Esophagus squamous epithelium (tissue), 5 donors: ENCODE measurements at regions not wholly inside any gene's neighbourhood (a gene's known extent, or its start where the extent isn't known, plus 50 kb on each side); places are given as distances from the start of the nearest gene placed in this dataset.

Source experiments
- DNase-seq: peaks from one replicate; lab custom pipeline; 2025; lab: John Stamatoyannopoulos, UW
- H3K27ac ChIP-seq, 4 donors: fragments of 200-600 bp; sonication (generic); one replicate each; pipeline ENCODE4 v1.5.1; 2016 to 2019; ENCODE audit warnings: mild to moderate bottlenecking in 1 of 4
- H3K27me3 ChIP-seq, 4 donors: fragments of 200-600 bp; sonication (generic); 1 replicate in 3 of 4; 2 replicates in 1 of 4; pipeline versions ENCODE4 v1.5.1 to v1.6.0; 2017 to 2021; ENCODE audit warnings: antibody characterized with exemption in 1 of 4
- H3K36me3 ChIP-seq, 3 donors: fragments of 200-600 bp; sonication (generic); one replicate each; pipeline ENCODE4 v1.5.1; 2016 to 2019
- H3K4me1 ChIP-seq, 3 donors: fragments of 200-600 bp; sonication (generic); one replicate each; pipeline ENCODE4 v1.5.1; 2017 to 2019
- H3K4me3 ChIP-seq, 4 donors: fragments of 200-600 bp; sonication (generic); 1 replicate in 3 of 4; 2 replicates in 1 of 4; pipeline ENCODE4 v1.5.1; 2016 to 2019; ENCODE audit warnings: mild to moderate bottlenecking in 2 of 4, moderate library complexity in 1 of 4
- H3K9me3 ChIP-seq, 3 donors: fragments of 200-600 bp; sonication (generic); one replicate each; pipeline ENCODE4 v1.5.1; 2016 to 2019
- POLR2A ChIP-seq, 4 donors: fragments of 450-650 bp; IDR thresholded peaks; one replicate each; pipeline ENCODE4 v1.6.1; 2017; ENCODE audit warnings: antibody characterized with exemption in 4 of 4, mild to moderate bottlenecking in 4 of 4, moderate library complexity in 3 of 4
- WGBS, 2 donors: methylation state at CpG; one replicate each; pipeline ENCODE4 v1.1.5; 2018; 5-methylcytosine and 5-hydroxymethylcytosine counted together
- intact Hi-C: fragments of 100-400 bp; cut with DNase I; formaldehyde crosslinking; loops from one replicate; pipeline ENCODE4 v1.15.0; 2022
- TF ChIP-seq, protein P1 (sequence below), 6 experiments: fragments of 450-650 bp in 4 of 6; fragments of 200-600 bp in 2 of 6; sonication (generic) in 2 of 6; IDR thresholded peaks; one replicate each; pipeline ENCODE4 v1.5.1; 2016 to 2019; ENCODE audit warnings: antibody characterized with exemption in 6 of 6, mild to moderate bottlenecking in 4 of 6, moderate library complexity in 4 of 6
- donor health status: DM: yes; HTN: yes; CAD: no.

DNA sequence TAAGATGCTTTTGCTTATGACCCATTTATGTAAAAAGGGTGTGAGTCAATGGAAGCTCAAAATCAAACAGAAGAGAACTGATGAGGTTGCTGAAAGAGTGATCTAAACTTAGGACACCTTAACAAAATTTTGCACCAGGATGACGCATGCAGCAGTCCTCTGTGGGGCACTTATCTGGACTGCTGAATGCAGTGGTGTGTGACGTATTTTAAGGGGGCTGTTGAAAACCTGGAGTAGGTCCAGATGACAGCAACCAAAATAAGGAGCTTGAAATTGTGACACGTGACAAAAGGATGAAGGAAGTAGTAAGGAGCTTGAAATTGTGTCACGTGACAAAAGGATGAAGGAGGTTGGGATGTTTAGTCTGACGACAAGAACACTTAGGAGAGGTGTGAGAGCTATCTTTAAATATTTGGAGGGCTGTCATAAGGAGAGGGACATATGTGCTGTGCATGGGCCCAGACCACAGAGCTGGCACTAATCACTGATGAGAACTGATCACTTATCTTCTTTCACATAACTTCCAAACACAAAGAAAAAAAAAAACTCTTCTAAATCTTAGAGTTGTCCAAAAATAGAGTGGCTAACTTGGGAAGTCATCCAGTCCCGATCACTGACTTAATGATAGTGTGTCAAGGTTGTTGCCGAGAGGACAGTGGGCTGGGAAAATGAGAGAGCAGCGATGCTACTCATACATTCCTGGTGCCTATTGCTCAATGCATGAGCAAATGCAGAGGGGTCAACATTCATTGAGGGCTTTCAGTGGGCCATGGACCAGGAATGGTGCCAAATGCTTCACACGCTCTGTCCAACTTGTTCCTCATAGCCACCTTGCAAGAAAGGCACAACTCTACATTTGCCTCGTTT is 264.2 kb upstream of the ZFHX3 start:
- no peaks in the 10 kb centered on the region for H3K27me3 ChIP-seq
- no peak overlapping the region for H3K4me3 ChIP-seq
- H3K9me3 ChIP-seq: no peaks in the 10 kb centered on the region
- WGBS, 2 donors: 75% methylated on average over 9 to 10 of the region's 10 CpGs
- no peaks in the 10 kb centered on the region for H3K4me1 ChIP-seq
- H3K27ac ChIP-seq: no peak overlapping the region
- no peaks in the 10 kb centered on the region for H3K36me3 ChIP-seq
- no peak for DNase-seq
- TF ChIP-seq, protein P1, sequence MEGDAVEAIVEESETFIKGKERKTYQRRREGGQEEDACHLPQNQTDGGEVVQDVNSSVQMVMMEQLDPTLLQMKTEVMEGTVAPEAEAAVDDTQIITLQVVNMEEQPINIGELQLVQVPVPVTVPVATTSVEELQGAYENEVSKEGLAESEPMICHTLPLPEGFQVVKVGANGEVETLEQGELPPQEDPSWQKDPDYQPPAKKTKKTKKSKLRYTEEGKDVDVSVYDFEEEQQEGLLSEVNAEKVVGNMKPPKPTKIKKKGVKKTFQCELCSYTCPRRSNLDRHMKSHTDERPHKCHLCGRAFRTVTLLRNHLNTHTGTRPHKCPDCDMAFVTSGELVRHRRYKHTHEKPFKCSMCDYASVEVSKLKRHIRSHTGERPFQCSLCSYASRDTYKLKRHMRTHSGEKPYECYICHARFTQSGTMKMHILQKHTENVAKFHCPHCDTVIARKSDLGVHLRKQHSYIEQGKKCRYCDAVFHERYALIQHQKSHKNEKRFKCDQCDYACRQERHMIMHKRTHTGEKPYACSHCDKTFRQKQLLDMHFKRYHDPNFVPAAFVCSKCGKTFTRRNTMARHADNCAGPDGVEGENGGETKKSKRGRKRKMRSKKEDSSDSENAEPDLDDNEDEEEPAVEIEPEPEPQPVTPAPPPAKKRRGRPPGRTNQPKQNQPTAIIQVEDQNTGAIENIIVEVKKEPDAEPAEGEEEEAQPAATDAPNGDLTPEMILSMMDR (IDR thresholded peaks at IDR 0.05): no peak
- TF ChIP-seq POLR2A (IDR thresholded peaks at IDR 0.05): no peak
- intact Hi-C loops: no loop called here

DNA sequence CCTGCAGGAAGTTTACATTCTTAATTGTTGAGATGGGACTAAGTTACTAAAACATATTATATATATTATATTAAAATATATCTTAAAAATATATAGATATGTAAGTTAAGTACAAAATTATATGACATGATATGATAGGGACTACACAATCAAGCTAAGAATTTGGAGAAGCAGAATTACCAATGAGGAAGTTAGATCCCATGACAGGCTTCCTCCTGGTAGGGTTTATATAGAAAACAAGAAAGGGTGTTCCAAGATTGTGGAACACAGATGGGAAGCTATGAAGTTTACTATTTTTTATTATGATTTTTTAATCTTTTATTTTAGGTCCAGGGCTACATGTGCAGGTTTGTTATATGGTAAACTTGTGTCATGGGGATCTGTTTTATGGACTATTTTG is 260.8 kb upstream of the ZFHX3 start:
- DNase-seq: no peak
- no peak overlapping the region for H3K27ac ChIP-seq
- TF ChIP-seq, protein P1 (IDR thresholded peaks at IDR 0.05): no peak
- TF ChIP-seq POLR2A (IDR thresholded peaks at IDR 0.05): no peak
- no peak overlapping the region for H3K4me3 ChIP-seq
- no peaks in the 10 kb centered on the region for H3K36me3 ChIP-seq
- H3K4me1 ChIP-seq: no peaks in the 10 kb centered on the region
- peaks cover 0 to 5% (median 0%) of the 10 kb centered on the region in 4 donors for H3K27me3 ChIP-seq
- H3K9me3 ChIP-seq: no peaks in the 10 kb centered on the region
- intact Hi-C loops: no loop called here

DNA sequence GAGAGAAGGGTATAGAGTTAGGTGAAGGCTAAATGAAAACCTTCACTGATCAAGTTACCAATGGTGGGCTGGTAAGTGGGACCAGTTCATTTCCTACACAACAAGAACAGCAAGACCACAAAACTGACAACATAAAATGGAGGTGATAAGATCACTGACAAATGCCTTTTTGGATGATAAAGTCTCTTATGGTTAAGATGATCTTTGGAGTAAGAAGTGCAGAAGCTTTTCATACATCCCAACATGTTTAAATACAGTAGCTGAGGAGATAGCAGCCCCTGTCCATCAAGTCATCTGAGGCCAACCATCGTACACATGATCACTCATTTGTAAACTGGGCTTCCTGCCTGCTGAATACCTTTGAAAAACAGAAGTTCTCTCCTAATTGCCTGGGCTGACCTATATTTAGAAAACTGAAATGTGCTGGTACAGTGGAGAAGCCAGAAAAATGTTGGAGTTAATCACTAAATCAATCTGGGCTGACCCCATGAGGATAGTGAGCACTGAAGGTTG is 259.0 kb upstream of the ZFHX3 start:
- Histone ChIP-seq H3K9me3 (no peaks in the 10 kb centered on the region), H3K4me3 (no peak overlapping the region), H3K27ac (no peak overlapping the region), H3K36me3 (no peaks in the 10 kb centered on the region), H3K27me3 (peaks cover 0 to 5% (median 0%) of the 10 kb centered on the region in 4 donors), H3K4me1 (no peaks in the 10 kb centered on the region)
- TF ChIP-seq POLR2A (IDR thresholded peaks at IDR 0.05): no peak
- TF ChIP-seq, protein P1 (IDR thresholded peaks at IDR 0.05): no peak
- intact Hi-C loops: no loop called here
- WGBS, 2 donors: 13 to 42% methylated on average over 1 of the region's 1 CpG
- DNase-seq: no peak

DNA sequence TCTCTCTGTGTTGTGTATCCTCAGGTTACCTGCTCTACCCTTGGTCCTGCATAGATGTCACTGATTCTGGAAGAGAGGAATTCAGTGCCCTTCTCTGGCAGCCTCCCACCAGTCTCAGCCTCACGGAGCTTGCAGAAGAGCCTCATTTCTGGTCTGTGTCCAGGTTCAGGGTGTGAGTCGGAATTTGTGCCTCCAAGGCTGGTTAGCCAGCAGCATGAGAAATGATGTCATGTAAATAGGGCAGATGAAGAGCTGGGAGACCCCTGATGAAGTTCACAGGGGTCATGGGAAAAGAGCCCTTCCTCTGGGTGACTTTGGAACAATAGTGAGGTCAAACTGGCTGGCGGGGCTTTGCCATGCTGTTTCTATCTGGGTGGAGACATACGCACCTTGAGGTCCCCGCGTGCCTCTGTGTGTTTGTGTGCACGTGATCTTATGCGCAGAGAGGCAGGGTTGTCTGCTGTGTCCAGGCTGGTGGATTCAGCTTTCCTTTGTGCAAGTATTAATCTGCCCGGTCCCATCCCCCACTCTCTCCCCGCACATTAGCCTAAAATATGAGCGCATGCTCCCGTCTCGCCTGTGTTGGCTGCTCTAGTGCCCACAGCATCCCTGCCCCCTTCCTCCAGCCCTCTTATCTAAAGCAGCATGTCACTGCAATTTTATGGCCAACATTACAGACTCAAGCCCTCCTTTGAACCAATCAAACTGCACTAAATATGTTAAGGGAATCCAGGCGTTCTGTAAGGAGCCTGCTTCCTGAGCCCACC is 256.3 kb upstream of the ZFHX3 start:
- no peak for TF ChIP-seq POLR2A (IDR thresholded peaks at IDR 0.05)
- TF ChIP-seq, protein P1 (IDR thresholded peaks at IDR 0.05): no peak
- no peak overlapping the region for H3K27ac ChIP-seq
- peaks cover 0 to 5% (median 0%) of the 10 kb centered on the region in 4 donors for H3K27me3 ChIP-seq
- H3K9me3 ChIP-seq: no peaks in the 10 kb centered on the region
- no peak overlapping the region for H3K4me3 ChIP-seq
- intact Hi-C loops: no loop called here
- DNase-seq: no peak
- WGBS, 2 donors: 49 to 51% methylated on average over 12 to 13 of the region's 14 CpGs
- H3K4me1 ChIP-seq: no peaks in the 10 kb centered on the region
- H3K36me3 ChIP-seq: no peaks in the 10 kb centered on the region

DNA sequence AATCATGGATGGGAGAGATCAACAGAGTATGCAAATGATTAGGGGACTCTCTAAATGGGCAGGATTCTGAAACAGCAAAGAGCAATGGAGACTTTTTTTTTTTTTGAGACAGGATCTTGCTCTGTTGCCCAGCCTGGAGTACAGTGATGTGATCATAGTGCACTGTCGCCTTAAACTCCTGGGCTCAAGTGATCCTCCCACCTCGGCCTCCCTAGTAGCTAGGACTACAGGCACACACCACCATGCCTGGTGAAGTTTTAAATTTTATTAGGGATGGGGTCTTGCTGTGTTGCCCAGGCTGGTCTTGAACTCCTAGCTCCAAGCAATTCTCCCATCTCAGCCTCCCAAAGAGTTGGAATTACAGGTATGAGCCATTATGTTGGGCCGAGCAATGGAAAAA is 255.0 kb upstream of the ZFHX3 start:
- 75 to 89% methylated on average over 1 to 3 of the region's 3 CpGs for WGBS, 2 donors
- Histone ChIP-seq H3K4me1 (no peaks in the 10 kb centered on the region), H3K27me3 (peaks cover 0 to 5% (median 0%) of the 10 kb centered on the region in 4 donors), H3K27ac (no peak overlapping the region), H3K9me3 (no peaks in the 10 kb centered on the region), H3K4me3 (no peak overlapping the region), H3K36me3 (no peaks in the 10 kb centered on the region)
- no peak for TF ChIP-seq POLR2A (IDR thresholded peaks at IDR 0.05)
- TF ChIP-seq, protein P1 (IDR thresholded peaks at IDR 0.05): no peak
- intact Hi-C loops: no loop called here
- DNase-seq: no peak
